ENCODE measurements at regions not wholly inside any gene's neighbourhood (a gene's known extent, or its start where the extent isn't known, plus 50 kb on each side); places are given as distances from the start of the nearest gene placed in this dataset.

GRCh38 chr5:77139001-77139400 is 51.9 kb upstream of the ZBED3 start:
- TF ChIP-seq CTCF (IDR thresholded peaks at IDR 0.05) (no peak), ZFX (IDR thresholded peaks at IDR 0.05; ENCODE audit: borderline replicate concordance) (no peak)
